RWPE1 (cell line): ENCODE measurements at regions not wholly inside any gene's neighbourhood (a gene's known extent, or its start where the extent isn't known, plus 50 kb on each side); places are given as distances from the start of the nearest gene placed in this dataset.

Experiments used
- CTCF ChIA-PET: fragments of 350-600 bp; sonication (Branson Sonifier 250); formaldehyde crosslinking; extraction: SDS; loops from one replicate; lab custom pipeline; 2021; lab: Yijun Ruan, JAX
- POLR2A ChIA-PET: fragments of 400-600 bp; formaldehyde crosslinking; extraction: SDS; loops from one replicate; lab custom pipeline; 2020; ENCODE audit warnings: antibody characterized with exemption; ENCODE audit not compliant: low non-redundant PET; lab: Yijun Ruan, JAX
- DNase-seq: peaks from one replicate; pipeline ENCODE4 v3.0.0; 2012; ENCODE audit warnings: low spot score
- H3K27ac ChIP-seq: fragments of 450-650 bp; 2 replicates; pipeline ENCODE4 v1.5.1; 2017
- CTCF ChIP-seq: fragments of 450-650 bp; conservative IDR thresholded peaks from 2 replicates; pipeline ENCODE4 v1.5.1; 2017; ENCODE audit warnings: low read depth, mild to moderate bottlenecking

- CTCF ChIA-PET = no interaction called here
- no peak for TF ChIP-seq CTCF
- H3K27ac ChIP-seq = no peak overlapping the region
- POLR2A ChIA-PET = no interaction called here
- DNase-seq = no peak
Observed at GRCh38 chr7:96578606-96579005, 131.0 kb downstream of the SEM1 start.

GRCh38 chr7:96563409-96563808 is 146.2 kb downstream of the SEM1 start:
- H3K27ac ChIP-seq = no peak overlapping the region
- TF ChIP-seq CTCF = no peak
- ChIA-PET POLR2A (no interaction called here), CTCF (interaction anchor here (0.6 to 0.7 kb wide), 2 partner anchors 382 to 437 kb away, joined by 3 read pairs; no protein-coding TSS in a partner anchor)
- DNase-seq = no peak

- ChIA-PET POLR2A (no interaction called here), CTCF (interaction anchor here (0.6 to 0.7 kb wide), 3 partner anchors 248 to 436 kb away, joined by 3 read pairs; no protein-coding TSS in a partner anchor)
- TF ChIP-seq CTCF = no peak
- no peak overlapping the region for H3K27ac ChIP-seq
- no peak for DNase-seq
Observed at GRCh38 chr7:96562966-96563365, 146.7 kb downstream of the SEM1 start.

GRCh38 chr7:96562458-96562857 is 147.2 kb downstream of the SEM1 start:
- no peak for DNase-seq
- TF ChIP-seq CTCF = no peak
- POLR2A ChIA-PET = no interaction called here
- CTCF ChIA-PET = interaction anchor here (0.7 kb wide), 1 partner anchor 248 kb away, joined by 3 read pairs; no protein-coding TSS in a partner anchor
- H3K27ac ChIP-seq = no peak overlapping the region

- no peak overlapping the region for H3K27ac ChIP-seq
- POLR2A ChIA-PET = no interaction called here
- DNase-seq = no peak
- no peak for TF ChIP-seq CTCF
- CTCF ChIA-PET = no interaction called here
Observed at GRCh38 chr7:96561892-96562291, 147.8 kb downstream of the SEM1 start.

- no peak for TF ChIP-seq CTCF
- no peak overlapping the region for H3K27ac ChIP-seq
- CTCF ChIA-PET = no interaction called here
- POLR2A ChIA-PET = interaction anchor here (0.6 kb wide), 1 partner anchor 663 kb away, joined by 9 read pairs; no protein-coding TSS in a partner anchor
- no peak for DNase-seq
Observed at GRCh38 chr7:96558530-96558929, 151.1 kb downstream of the SEM1 start.
